AG04450 (cell line): ENCODE measurements at regions not wholly inside any gene's neighbourhood (a gene's known extent, or its start where the extent isn't known, plus 50 kb on each side); places are given as distances from the start of the nearest gene placed in this dataset.

ENCODE experiments used
- CTCF ChIA-PET: fragments of 300-600, 350-600 bp; formaldehyde crosslinking; extraction: SDS; loops from one replicate; lab custom pipeline; 2022; ENCODE audit warnings: antibody characterized with exemption, inconsistent platforms; lab: Charles Lee
- POLR2A ChIA-PET: fragments of 350-600 bp; formaldehyde crosslinking; extraction: SDS; loops from one replicate; lab custom pipeline; 2021; ENCODE audit warnings: antibody characterized with exemption, inconsistent platforms; lab: Yijun Ruan, JAX
- DNase-seq: peaks from one replicate; pipeline ENCODE4 v3.0.0-alpha.2; 2011; ENCODE audit warnings: low read depth, low spot score
- H3K27ac ChIP-seq: one replicate; pipeline ENCODE4 v1.5.1; 2012; ENCODE audit warnings: low read depth, low read length, control low read depth
- H3K27me3 ChIP-seq: one replicate; pipeline ENCODE4 v1.6.0; 2012; ENCODE audit warnings: low read length; ENCODE audit not compliant: control insufficient read depth, insufficient read depth
- H3K4me3 ChIP-seq: 2 replicates; pipeline ENCODE4 v1.5.1; 2011; ENCODE audit warnings: mild to moderate bottlenecking, low read depth, low read length, control low read depth
- H3K9me3 ChIP-seq: 2 replicates; pipeline ENCODE4 v1.5.1; 2012; ENCODE audit warnings: low read length; ENCODE audit not compliant: control insufficient read depth, insufficient read depth
- TF ChIP-seq, protein P1 (sequence below): IDR thresholded peaks from 2 replicates; pipeline ENCODE4 v1.5.1; 2011; ENCODE audit warnings: low read depth, low read length, control low read depth, inconsistent platforms

DNA sequence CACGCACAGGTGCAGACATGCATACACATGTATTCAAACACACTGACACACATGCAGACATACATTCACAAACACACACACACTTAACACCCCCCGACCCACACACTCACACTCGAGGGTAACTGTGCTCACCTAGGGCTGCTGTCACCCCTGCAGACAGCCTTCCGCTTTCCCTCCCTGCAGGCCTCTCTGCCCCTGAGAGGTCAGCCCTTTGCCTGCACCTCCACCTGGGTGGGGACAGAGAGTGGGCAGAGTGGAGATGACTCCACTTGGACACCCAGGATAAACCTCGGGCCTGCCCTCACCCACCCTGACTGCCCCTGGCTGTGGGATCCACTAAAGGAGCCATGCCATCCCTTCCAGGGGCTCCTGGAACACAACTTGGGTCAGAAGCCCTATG, 264.3 kb downstream of the PTPRU start:
- TF ChIP-seq, protein P1, sequence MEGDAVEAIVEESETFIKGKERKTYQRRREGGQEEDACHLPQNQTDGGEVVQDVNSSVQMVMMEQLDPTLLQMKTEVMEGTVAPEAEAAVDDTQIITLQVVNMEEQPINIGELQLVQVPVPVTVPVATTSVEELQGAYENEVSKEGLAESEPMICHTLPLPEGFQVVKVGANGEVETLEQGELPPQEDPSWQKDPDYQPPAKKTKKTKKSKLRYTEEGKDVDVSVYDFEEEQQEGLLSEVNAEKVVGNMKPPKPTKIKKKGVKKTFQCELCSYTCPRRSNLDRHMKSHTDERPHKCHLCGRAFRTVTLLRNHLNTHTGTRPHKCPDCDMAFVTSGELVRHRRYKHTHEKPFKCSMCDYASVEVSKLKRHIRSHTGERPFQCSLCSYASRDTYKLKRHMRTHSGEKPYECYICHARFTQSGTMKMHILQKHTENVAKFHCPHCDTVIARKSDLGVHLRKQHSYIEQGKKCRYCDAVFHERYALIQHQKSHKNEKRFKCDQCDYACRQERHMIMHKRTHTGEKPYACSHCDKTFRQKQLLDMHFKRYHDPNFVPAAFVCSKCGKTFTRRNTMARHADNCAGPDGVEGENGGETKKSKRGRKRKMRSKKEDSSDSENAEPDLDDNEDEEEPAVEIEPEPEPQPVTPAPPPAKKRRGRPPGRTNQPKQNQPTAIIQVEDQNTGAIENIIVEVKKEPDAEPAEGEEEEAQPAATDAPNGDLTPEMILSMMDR, result no peak
- no peak overlapping the region for H3K27ac ChIP-seq
- CTCF ChIA-PET, result no interaction called here
- no peaks in the 10 kb centered on the region for H3K9me3 ChIP-seq
- no peak for DNase-seq
- no peak overlapping the region for H3K4me3 ChIP-seq
- peaks cover 32% of the 10 kb centered on the region for H3K27me3 ChIP-seq
- POLR2A ChIA-PET, result no interaction called here

DNA sequence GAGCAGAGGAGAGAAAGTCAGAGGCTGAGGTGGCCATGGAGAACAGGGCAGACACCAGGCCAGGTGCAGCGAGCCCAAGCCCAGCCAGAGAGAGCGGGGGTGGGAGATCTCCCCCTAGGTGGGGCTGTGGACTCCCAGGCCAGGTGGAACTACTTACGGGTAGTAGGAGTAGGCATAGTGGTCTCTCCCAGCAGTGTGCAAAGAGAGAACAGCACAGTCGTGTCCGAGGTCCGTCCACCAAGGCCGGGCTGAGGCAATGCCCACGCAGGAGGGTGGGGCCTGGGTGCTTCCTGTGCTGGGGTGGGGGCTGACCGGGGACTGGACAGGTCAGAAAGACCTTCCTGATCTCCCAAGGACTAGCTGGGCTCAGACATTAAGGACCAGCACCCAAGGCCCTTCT, 263.7 kb downstream of the PTPRU start:
- TF ChIP-seq, protein P1, result no peak
- H3K27ac ChIP-seq, result no peak overlapping the region
- no peaks in the 10 kb centered on the region for H3K9me3 ChIP-seq
- DNase-seq, result no peak
- H3K4me3 ChIP-seq, result no peak overlapping the region
- H3K27me3 ChIP-seq, result peaks cover 29% of the 10 kb centered on the region
- ChIA-PET POLR2A (no interaction called here), CTCF (no interaction called here)

DNA sequence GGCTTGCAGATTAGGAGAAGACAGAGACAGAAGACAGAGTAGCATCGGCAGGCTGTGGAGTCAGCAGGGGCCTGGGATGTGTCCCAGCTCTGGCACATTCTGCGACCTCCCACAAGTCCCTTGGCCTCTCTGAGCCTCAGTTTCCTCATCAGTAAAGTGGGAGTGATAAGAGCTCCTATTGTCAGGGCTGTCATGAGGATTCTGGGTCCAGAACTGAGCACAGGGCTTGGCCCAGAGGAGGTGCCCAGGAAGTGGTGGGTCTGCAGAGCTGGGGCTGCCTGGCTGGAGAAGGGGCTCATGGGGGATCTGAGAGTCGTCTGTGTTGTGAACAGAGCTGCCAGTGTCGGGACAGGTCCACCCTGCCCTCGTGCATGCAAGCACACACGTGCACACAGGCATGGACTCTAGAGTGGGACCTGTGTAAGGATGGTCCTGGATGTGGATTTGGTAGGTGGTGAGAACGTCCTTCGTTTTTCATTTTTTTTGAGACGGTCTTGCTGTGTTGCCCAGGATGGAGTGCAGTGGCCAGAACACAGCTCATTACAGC, 262.9 kb downstream of the PTPRU start:
- CTCF ChIA-PET, result interaction anchor here (0.7 kb wide), 1 partner anchor 586 kb away, joined by 3 read pairs; no protein-coding TSS in a partner anchor
- POLR2A ChIA-PET, result no interaction called here
- Histone ChIP-seq H3K9me3 (no peaks in the 10 kb centered on the region), H3K27ac (no peak overlapping the region), H3K27me3 (peaks cover 24% of the 10 kb centered on the region), H3K4me3 (no peak overlapping the region)
- TF ChIP-seq, protein P1, result no peak
- DNase-seq, result no peak

DNA sequence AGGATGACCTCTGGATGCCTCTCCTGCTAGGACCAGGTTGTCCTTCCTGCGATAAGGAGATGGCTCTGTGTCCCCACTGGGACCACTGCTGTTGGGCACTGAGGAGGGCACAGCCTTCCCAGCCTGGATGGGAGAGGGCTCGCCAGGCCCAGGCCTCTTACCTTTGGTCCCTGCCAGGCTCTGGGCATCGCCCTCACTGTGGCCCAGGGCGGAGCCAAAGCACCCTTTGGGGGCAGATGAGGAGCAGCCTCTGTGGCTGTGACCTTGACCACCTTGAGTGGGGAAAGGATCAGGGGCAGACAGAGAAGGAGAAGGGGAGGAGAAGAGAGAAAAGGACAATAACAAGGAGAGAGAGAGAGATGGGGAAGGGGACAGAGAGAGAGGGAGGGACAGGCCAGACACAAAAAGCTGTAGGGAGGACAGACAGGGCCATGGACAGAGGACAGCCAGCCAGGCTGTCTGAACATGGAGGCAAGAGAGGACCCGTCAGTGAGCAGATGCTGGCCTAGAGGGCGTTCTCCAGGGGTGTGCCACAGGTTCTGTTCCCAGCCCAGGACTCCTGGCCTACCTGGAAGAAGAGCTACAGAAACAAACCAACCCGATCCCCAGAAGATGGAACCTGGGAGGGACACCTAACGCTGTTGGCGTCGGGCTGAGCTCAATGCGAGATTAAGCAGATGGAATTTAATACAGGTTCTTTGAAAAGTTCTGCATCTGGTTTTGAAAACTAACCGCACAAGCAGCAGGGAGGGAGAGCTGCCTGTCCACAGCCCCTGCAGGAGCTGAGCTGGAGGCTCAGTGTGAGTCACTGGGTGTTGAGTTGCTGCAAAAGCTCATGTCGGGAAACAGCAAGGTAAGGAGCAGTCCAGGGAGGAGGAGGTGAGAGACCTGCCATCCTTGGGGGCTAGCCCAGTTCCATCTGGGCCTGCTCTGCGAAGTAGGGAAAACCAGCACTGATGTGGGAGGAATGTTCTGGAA, 262.1 kb downstream of the PTPRU start:
- CTCF ChIA-PET, result interaction anchor here (0.7 kb wide), 1 partner anchor 587 kb away, joined by 3 read pairs; no protein-coding TSS in a partner anchor
- H3K4me3 ChIP-seq, result no peak overlapping the region
- no peaks in the 10 kb centered on the region for H3K9me3 ChIP-seq
- H3K27ac ChIP-seq, result no peak overlapping the region
- TF ChIP-seq, protein P1, result no peak
- no peak for DNase-seq
- peaks cover 16% of the 10 kb centered on the region for H3K27me3 ChIP-seq
- POLR2A ChIA-PET, result no interaction called here
